ENCODE measurements at regions not wholly inside any gene's neighbourhood (a gene's known extent, or its start where the extent isn't known, plus 50 kb on each side); places are given as distances from the start of the nearest gene placed in this dataset.

DNA sequence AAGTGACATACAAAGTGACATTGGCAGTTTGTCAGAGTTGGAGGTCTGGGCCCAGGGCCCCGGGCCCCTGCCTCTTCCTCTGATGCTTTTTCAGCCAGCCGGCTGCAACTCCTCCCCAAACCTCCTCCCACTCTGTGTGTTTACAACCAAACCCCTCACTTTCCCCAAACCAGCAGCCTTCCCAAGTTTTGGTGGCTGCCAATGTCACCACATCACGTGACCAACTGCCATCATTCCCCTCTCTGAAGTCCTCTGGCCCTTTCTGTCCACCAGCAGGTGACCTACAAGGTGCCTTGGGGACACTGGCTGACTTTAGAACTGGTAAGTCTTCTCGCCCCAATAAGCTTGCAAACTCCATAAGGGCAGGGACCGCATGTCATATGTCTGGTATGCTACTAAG lies 357.7 kb downstream of the BCOR start:
- H3K4me3 ChIP-seq (ENCODE audit: low read length): no peak overlapping the region

DNA sequence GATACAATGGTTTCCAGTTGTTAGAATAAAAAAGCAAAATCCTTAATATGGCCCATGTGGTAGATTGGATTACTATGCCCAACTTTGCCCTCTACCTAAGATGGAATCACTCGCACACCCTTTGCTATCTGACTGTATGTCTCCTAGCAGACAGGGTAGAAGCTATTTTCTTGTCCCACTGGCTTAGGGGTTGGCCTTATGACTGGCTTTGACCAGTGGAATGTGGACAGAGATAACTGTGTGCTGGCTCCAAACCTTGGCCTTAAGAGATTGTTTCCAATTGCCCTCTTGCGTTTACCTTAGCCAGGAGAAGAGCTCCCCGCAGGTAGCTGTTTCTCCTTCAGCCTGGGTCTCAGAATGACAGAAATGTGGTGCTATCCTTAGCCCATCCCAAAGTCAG lies 355.9 kb downstream of the BCOR start:
- Histone ChIP-seq H3K4me1 (ENCODE audit: insufficient read depth, low read length) (no peaks in the 10 kb centered on the region), H3K4me3 (ENCODE audit: low read length) (no peak overlapping the region), H3K9me3 (ENCODE audit: low read depth, low read length) (no peaks in the 10 kb centered on the region), H3K27me3 (ENCODE audit: insufficient read depth, low read length) (no peaks in the 10 kb centered on the region)

More for the DNA sequence above, 357.7 kb downstream of the BCOR start:
- Histone ChIP-seq H3K4me1 (ENCODE audit: insufficient read depth, low read length) (no peaks in the 10 kb centered on the region), H3K27me3 (ENCODE audit: insufficient read depth, low read length) (no peaks in the 10 kb centered on the region), H3K9me3 (ENCODE audit: low read depth, low read length) (no peaks in the 10 kb centered on the region)

DNA sequence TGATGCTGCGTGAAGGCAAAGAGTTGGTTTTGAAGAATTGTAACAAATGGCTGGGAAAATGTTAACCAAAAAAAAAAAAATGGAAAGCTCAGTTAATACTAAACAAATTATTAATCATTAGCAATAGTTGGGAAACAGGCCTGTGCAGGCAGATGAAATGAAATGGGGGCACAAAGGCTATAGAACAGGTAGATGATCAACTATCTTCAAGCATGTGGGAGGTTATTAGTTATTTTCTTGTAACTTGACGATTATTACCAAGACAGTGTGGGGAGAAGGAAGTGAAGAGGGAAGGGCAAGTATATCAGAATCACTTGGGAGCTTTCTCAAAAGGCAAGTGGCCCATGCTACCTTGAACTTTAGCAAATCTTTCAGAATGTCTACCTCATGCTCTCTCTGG lies 351.9 kb downstream of the BCOR start:
- H3K9me3 ChIP-seq (ENCODE audit: low read depth, low read length): no peaks in the 10 kb centered on the region
- no peak overlapping the region for H3K4me3 ChIP-seq (ENCODE audit: low read length)
- no peaks in the 10 kb centered on the region for H3K27me3 ChIP-seq (ENCODE audit: insufficient read depth, low read length)
- peaks cover 10% of the 10 kb centered on the region for H3K4me1 ChIP-seq (ENCODE audit: insufficient read depth, low read length)

DNA sequence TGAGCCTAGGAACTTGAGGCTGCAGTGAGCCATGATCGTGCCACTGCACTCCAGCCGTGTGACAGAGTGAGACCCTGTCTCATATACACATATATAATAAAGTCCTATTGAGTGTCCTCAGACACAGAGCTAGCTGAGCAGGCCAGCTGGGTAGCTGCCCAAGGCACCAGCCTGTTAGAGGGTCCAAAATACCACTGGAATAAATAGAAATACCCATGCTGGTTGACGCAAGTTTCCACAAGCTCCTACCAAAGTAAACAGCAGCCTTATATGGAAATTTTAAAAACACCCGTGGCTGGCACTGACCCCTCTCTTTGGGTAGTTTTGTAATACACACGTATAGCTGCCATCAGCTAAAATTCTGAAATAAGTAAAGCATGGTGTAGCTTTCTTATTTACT lies 348.6 kb downstream of the BCOR start:
- H3K4me3 ChIP-seq (ENCODE audit: low read length): no peak overlapping the region
- peaks cover 41% of the 10 kb centered on the region for H3K4me1 ChIP-seq (ENCODE audit: insufficient read depth, low read length)
- H3K9me3 ChIP-seq (ENCODE audit: low read depth, low read length): no peaks in the 10 kb centered on the region
- H3K27me3 ChIP-seq (ENCODE audit: insufficient read depth, low read length): no peaks in the 10 kb centered on the region

DNA sequence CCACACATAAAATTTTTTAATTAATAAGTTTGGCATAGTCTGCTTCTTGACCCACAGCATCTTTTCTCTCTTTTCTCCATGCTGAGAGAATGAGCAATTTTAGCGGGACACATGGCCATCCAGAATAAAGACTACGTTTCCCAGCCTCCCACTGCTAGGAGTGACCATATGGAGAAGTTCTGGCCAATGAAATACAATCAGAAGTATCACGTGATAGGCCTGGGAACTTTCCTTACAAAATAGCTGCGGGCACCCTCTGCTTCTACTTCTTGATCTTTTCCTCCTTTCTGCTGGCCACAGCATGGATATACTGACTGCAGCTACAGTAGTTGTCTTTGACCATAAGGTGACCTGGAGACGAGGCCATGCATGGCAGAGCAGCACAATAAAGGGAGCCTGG lies 348.0 kb downstream of the BCOR start:
- H3K9me3 ChIP-seq (ENCODE audit: low read depth, low read length): no peaks in the 10 kb centered on the region
- no peaks in the 10 kb centered on the region for H3K27me3 ChIP-seq (ENCODE audit: insufficient read depth, low read length)
- H3K4me1 ChIP-seq (ENCODE audit: insufficient read depth, low read length): peaks cover 45% of the 10 kb centered on the region
- no peak overlapping the region for H3K4me3 ChIP-seq (ENCODE audit: low read length)

DNA sequence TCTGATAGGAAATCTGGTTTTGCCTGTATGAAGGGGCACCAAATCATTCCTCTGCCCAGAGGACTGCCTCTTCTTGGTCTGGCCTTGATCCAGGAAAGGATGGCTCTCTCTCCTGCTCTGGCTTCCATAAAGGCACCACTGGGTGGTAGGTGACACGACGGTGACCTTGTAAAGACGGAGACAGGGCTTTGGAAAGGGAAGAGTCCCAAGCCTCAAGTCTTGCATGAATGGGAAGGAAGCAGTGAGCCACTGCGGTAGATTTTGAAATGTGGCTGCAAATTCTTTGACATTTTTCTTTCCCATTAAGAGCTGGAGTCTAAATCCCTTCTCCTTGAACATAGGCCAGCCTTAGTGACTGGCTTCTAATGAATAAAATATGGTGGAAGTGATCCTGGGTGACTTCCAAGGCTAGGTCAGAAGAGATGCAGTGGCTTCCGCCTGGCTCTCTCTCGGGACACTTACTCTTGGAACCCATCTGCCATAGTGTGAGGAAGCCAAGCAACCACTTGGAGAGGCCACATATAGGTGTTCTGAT lies 347.4 kb downstream of the BCOR start:
- H3K27me3 ChIP-seq (ENCODE audit: insufficient read depth, low read length): no peaks in the 10 kb centered on the region
- H3K4me1 ChIP-seq (ENCODE audit: insufficient read depth, low read length): peaks cover 45% of the 10 kb centered on the region
- H3K9me3 ChIP-seq (ENCODE audit: low read depth, low read length): no peaks in the 10 kb centered on the region
- H3K4me3 ChIP-seq (ENCODE audit: low read length): no peak overlapping the region

DNA sequence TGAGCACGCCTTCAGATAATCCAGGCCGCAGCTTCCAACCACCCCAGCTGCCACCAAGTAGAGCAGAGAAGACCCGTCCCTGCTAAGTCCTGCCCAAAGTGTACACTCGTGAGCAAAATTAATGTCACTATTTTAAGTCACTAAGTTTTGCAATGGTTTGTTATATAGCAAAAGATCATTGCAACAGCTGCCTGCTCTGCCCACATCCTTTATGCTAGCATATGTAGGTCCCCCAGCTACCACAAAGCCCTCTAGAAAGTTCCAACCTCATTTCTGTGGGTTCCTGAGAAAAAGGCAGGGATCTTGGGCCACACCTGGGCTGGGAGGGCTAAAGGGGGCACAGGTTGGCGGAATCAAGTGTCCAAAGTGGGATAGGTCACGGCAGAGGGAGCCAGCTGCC lies 346.9 kb downstream of the BCOR start:
- peaks cover 45% of the 10 kb centered on the region for H3K4me1 ChIP-seq (ENCODE audit: insufficient read depth, low read length)
- no peak overlapping the region for H3K4me3 ChIP-seq (ENCODE audit: low read length)
- no peaks in the 10 kb centered on the region for H3K27me3 ChIP-seq (ENCODE audit: insufficient read depth, low read length)
- no peaks in the 10 kb centered on the region for H3K9me3 ChIP-seq (ENCODE audit: low read depth, low read length)

DNA sequence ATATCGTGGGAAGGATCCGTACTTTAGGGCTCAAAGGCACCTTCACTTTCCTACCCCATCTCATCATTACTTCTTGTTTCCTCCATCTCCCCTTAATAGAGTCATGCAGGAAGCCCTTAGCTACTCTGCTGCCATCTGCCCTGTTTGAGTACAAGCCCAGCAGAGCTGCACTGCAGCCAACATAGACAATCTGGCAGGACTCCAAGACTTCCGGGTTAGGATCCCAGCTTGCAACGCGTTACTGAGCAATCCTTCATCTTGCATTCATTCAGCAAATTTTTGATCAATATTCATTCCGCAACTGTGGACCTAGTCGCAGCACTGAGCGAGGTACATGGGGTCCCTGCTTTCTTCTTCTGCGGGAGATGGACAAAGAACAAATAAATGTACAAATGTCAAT lies 344.9 kb downstream of the BCOR start:
- Histone ChIP-seq H3K27me3 (ENCODE audit: insufficient read depth, low read length) (no peaks in the 10 kb centered on the region), H3K9me3 (ENCODE audit: low read depth, low read length) (no peaks in the 10 kb centered on the region), H3K4me3 (ENCODE audit: low read length) (no peak overlapping the region), H3K4me1 (ENCODE audit: insufficient read depth, low read length) (peaks cover 45% of the 10 kb centered on the region)

DNA sequence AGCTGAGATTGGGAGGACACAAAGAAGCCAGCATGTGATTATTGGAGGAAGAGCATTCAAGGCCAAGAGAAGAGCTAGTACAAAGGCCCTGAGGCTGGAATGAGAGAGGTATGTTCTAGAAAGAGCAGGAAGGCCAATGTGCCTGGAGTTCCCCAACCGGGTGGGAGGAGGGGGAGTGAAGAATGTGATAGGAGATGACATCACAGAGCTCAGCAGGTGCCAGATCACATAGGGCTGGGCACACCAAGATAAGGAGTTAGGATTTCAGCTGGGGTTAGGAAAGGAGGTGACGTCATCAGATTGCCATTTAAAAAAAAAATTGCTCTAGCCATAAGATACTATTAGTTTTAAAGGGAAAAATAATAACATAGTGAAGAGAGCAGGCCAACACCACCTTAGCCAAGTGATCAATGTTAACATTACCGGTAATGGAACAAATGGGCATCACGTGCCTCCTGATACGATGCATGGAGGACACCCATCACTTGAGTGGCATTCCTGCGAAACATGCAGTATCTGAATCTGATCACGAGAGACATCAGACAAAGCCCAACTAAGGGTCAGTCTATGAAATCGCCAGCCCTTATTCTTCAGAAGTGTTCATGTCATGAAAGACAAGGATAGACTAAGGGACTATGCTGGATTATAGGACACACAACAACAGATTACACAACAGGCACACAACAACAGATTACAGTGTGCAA lies 344.3 kb downstream of the BCOR start:
- Histone ChIP-seq H3K4me1 (ENCODE audit: insufficient read depth, low read length) (peaks cover 45% of the 10 kb centered on the region), H3K27me3 (ENCODE audit: insufficient read depth, low read length) (no peaks in the 10 kb centered on the region), H3K4me3 (ENCODE audit: low read length) (no peak overlapping the region), H3K9me3 (ENCODE audit: low read depth, low read length) (no peaks in the 10 kb centered on the region)

DNA sequence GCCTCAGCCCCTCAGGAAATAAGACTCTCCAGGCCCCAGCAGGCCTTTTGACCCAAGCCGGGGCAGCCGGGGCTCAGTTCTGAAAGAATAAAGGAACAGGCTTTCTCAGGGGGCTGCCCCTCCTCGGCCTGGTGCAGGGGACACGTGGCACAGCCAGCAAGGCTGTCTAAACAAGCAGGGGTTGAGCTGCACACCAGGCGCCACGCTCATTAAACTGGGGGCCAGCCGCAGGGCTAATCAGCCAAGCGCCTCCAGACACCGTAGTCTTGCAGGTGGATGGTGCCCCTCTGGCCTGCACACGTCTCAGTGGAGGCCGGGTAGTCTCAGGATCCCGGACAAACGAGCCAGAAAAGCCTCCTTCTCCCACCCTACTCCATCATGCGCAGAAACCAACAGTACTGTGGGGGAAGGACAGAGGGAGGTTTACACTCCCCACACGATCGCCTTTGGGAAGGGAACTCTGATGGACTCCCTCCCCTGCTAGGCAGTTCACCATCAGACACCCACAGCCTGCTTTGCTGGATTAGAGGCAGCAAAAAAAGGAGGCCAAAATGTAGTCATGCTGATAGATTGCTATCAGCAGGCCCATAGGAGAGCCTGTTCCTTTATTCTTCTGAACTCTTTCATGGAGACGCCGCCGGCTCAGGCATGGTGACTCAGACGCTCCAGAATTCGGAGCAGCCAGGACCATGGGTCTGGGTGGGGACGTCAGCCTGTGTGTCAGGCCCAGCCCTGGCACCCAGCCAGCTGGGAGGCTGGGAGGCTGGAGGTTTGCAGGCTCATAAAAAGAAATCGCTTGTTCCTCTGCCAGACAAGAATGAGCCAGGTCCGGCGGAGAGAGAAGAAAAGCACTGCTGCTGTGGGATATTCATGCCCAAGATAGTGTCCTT lies 342.4 kb downstream of the BCOR start:
- Histone ChIP-seq H3K9me3 (ENCODE audit: low read depth, low read length) (no peaks in the 10 kb centered on the region), H3K27me3 (ENCODE audit: insufficient read depth, low read length) (no peaks in the 10 kb centered on the region), H3K4me1 (ENCODE audit: insufficient read depth, low read length) (peaks cover 39% of the 10 kb centered on the region), H3K4me3 (ENCODE audit: low read length) (no peak overlapping the region)

DNA sequence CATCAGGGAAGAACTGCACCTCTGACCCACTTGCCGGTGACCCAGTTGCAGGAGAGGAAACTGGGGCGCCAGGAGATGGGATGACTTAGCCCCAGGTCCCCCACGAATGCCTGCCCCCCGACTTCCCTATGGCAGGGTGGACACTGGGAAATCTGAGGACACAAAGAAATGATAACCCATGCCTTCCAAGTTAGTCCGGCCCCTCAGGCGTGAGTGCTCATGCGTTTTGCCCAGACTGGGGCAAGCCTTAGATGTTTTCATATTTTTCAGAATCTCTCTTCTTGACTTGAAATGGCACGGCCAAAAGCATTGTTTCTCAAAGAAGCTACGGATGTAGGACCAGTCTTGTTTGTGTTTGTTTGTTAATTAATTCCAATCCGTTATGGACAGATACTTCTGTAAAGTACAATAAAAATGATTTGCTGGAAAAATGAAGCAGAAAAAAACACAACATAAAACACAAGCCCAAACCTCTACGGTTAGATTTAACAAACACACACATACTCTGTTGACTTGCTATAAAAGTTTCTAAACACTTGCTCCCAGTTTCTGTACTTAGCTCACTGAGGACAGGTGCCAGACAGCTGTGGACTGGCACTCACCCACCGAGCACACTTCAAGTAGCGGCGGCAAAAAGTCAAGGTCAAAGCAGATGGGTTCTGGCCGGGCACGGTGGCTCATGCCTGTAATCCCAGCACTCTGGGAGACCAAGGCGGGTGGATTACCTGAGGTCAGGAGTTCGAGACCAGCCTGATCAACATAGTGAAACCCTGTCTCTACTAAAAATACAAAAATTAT lies 341.5 kb downstream of the BCOR start:
- Histone ChIP-seq H3K4me1 (ENCODE audit: insufficient read depth, low read length) (peaks cover 30% of the 10 kb centered on the region), H3K27me3 (ENCODE audit: insufficient read depth, low read length) (no peaks in the 10 kb centered on the region), H3K4me3 (ENCODE audit: low read length) (no peak overlapping the region), H3K9me3 (ENCODE audit: low read depth, low read length) (no peaks in the 10 kb centered on the region)

DNA sequence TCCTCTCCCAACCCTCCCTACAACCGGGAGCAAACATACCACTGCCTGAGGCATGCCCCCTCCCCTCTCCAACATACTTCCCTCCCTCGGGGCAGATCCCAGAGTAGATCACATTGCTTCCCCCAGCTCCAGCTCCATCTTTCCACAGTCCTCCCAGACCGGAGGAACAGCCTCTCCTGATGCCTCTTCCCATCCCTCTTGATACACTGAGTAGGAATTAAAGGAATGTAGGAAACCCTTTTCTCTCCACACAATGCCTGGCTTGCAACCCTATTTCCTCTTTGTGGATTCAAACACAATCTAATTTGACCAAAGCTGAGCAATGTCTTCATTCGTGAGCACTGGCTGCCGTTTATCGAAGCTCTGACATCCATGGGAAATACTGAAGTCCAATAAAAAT lies 339.8 kb downstream of the BCOR start:
- no peaks in the 10 kb centered on the region for H3K27me3 ChIP-seq (ENCODE audit: insufficient read depth, low read length)
- H3K4me1 ChIP-seq (ENCODE audit: insufficient read depth, low read length): peaks cover 16% of the 10 kb centered on the region
- H3K9me3 ChIP-seq (ENCODE audit: low read depth, low read length): no peaks in the 10 kb centered on the region
- H3K4me3 ChIP-seq (ENCODE audit: low read length): no peak overlapping the region

DNA sequence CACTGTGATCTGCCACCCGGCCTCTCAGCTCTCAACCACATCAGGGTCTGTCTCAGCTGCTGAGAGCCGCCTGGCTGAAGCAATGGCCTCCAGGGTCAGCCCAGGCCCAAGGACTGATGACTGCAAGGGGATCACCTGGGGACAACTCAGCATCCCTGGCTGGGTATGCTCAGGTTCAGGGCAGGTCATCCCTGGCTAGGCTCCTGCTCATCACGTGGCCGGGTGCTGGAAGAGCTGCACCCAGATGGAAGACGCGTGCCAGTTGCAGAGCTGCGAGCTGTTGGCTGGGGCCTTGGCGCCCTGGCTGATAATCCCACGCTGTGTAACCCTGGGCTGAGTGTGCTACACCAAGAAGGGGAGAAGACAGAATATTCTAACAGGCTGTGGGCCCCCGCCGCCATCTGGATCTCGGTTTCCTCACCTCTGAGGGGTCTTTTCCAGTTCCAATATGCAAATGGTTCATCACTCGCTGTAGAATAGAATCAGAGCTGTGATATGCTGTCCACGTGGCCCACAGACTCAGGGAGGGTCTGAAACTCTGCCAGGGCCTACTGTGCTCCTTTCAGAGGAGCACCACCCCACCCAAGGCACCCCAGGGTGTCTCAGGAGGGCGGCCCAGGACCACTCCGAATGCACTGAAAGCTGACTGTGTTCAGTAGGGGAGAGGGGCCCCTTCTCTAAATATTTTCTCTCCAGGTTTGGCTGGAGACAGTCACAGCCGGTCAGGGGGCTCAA lies 338.8 kb downstream of the BCOR start:
- H3K27me3 ChIP-seq (ENCODE audit: insufficient read depth, low read length): no peaks in the 10 kb centered on the region
- peaks cover 6% of the 10 kb centered on the region for H3K4me1 ChIP-seq (ENCODE audit: insufficient read depth, low read length)
- no peak overlapping the region for H3K4me3 ChIP-seq (ENCODE audit: low read length)
- no peaks in the 10 kb centered on the region for H3K9me3 ChIP-seq (ENCODE audit: low read depth, low read length)

DNA sequence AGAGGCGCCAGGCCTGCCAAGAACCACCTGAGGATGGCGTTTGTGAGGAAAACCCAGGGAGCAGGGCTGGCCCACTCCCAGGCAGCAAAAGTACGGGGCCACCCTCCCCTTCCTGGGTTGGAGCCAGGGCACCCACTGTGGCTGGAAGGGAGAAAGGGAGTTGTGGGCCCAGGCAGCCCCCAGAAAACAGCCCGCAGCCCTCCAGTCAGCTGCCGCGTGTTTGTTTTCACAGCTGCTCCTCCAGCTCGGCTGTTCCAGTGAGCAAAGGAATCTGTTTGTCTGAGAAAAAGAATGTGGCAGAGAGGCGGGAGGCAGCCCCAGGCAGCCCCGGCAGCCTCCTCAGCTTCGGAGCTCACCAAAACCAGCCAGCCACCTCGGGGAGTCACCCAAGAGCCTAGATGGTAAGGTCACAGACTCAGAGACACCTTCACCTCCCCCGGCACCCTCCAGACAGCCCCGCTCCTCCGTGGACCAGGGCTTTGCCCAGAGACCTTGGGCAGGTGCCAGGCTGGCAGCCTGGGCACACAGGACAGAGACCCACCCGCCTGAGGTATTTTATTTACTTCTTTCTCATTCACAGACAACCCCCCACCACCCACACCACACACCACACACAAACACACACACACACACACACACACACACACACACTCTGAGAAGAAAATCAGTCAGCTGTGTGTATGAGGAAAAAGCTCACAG lies 338.1 kb downstream of the BCOR start:
- H3K9me3 ChIP-seq (ENCODE audit: low read depth, low read length): no peaks in the 10 kb centered on the region
- H3K4me1 ChIP-seq (ENCODE audit: insufficient read depth, low read length): no peaks in the 10 kb centered on the region
- no peak overlapping the region for H3K4me3 ChIP-seq (ENCODE audit: low read length)
- H3K27me3 ChIP-seq (ENCODE audit: insufficient read depth, low read length): no peaks in the 10 kb centered on the region
